Skeletal muscle satellite cell (primary cell): ENCODE measurements at regions not wholly inside any gene's neighbourhood (a gene's known extent, or its start where the extent isn't known, plus 50 kb on each side); places are given as distances from the start of the nearest gene placed in this dataset.

Experiments
- H3K27me3 ChIP-seq: 2 replicates; pipeline ENCODE4 v1.7.0; 2013; ENCODE audit warnings: low read length; ENCODE audit not compliant: control insufficient read depth, insufficient read depth
- H3K36me3 ChIP-seq: 2 replicates; pipeline ENCODE4 v1.7.0; 2013; ENCODE audit warnings: mild to moderate bottlenecking, control low read depth, low read length; ENCODE audit not compliant: insufficient read depth
- H3K4me1 ChIP-seq: 2 replicates; pipeline ENCODE4 v1.7.0; 2013; ENCODE audit warnings: low read length; ENCODE audit not compliant: control insufficient read depth, insufficient read depth
- H3K4me2 ChIP-seq: 2 replicates; pipeline ENCODE4 v1.7.0; 2013; ENCODE audit warnings: mild to moderate bottlenecking, low read length
- H3K4me3 ChIP-seq: 2 replicates; pipeline ENCODE4 v1.7.0; 2013; ENCODE audit warnings: low read length
- H3K9ac ChIP-seq: 2 replicates; pipeline ENCODE4 v1.7.0; 2013; ENCODE audit warnings: mild to moderate bottlenecking, low read depth, low read length, moderate library complexity
- H3K9me3 ChIP-seq: replicated peaks from 2 replicates; pipeline ENCODE4 v1.7.0; 2013; ENCODE audit warnings: mild to moderate bottlenecking, control low read depth, low read length

GRCh38 chr4:78692822-78693170 lies 83.4 kb upstream of the BMP2K start:
- H3K4me3 ChIP-seq, result no peak overlapping the region
- no peaks in the 10 kb centered on the region for H3K9me3 ChIP-seq

GRCh38 chr4:78693777-78694456 lies 82.2 kb upstream of the BMP2K start:
- no peak overlapping the region for H3K4me2 ChIP-seq
- H3K4me3 ChIP-seq, result no peak overlapping the region
- H3K9ac ChIP-seq, result no peak overlapping the region
- no peaks in the 10 kb centered on the region for H3K36me3 ChIP-seq
- no peaks in the 10 kb centered on the region for H3K27me3 ChIP-seq
- no peaks in the 10 kb centered on the region for H3K9me3 ChIP-seq
- H3K4me1 ChIP-seq, result peaks cover 16% of the 10 kb centered on the region

More at GRCh38 chr4:78692822-78693170, 83.4 kb upstream of the BMP2K start:
- no peak overlapping the region for H3K4me2 ChIP-seq
- no peaks in the 10 kb centered on the region for H3K36me3 ChIP-seq
- H3K9ac ChIP-seq, result no peak overlapping the region
- no peaks in the 10 kb centered on the region for H3K27me3 ChIP-seq
- H3K4me1 ChIP-seq, result peaks cover 26% of the 10 kb centered on the region

GRCh38 chr4:78694457-78694787 lies 81.7 kb upstream of the BMP2K start:
- H3K4me1 ChIP-seq, result peaks cover 10% of the 10 kb centered on the region
- no peak overlapping the region for H3K4me2 ChIP-seq
- no peak overlapping the region for H3K9ac ChIP-seq
- no peaks in the 10 kb centered on the region for H3K36me3 ChIP-seq
- H3K9me3 ChIP-seq, result no peaks in the 10 kb centered on the region
- H3K27me3 ChIP-seq, result no peaks in the 10 kb centered on the region
- no peak overlapping the region for H3K4me3 ChIP-seq

GRCh38 chr4:78695910-78696309 lies 80.2 kb upstream of the BMP2K start:
- Histone ChIP-seq H3K36me3 (no peaks in the 10 kb centered on the region), H3K9ac (no peak overlapping the region), H3K4me1 (peaks cover 2% of the 10 kb centered on the region), H3K9me3 (no peaks in the 10 kb centered on the region), H3K4me2 (no peak overlapping the region), H3K4me3 (no peak overlapping the region), H3K27me3 (no peaks in the 10 kb centered on the region)

- Histone ChIP-seq H3K4me1 (no peaks in the 10 kb centered on the region), H3K9me3 (no peaks in the 10 kb centered on the region), H3K36me3 (no peaks in the 10 kb centered on the region), H3K27me3 (no peaks in the 10 kb centered on the region), H3K9ac (no peak overlapping the region), H3K4me2 (no peak overlapping the region), H3K4me3 (no peak overlapping the region)
Measured at GRCh38 chr4:78703079-78703478, 73.1 kb upstream of the BMP2K start.

GRCh38 chr4:78704317-78704716 lies 71.8 kb upstream of the BMP2K start:
- H3K9ac ChIP-seq, result no peak overlapping the region
- no peaks in the 10 kb centered on the region for H3K36me3 ChIP-seq
- H3K4me1 ChIP-seq, result no peaks in the 10 kb centered on the region
- no peak overlapping the region for H3K4me2 ChIP-seq
- H3K9me3 ChIP-seq, result no peaks in the 10 kb centered on the region
- H3K4me3 ChIP-seq, result no peak overlapping the region
- H3K27me3 ChIP-seq, result no peaks in the 10 kb centered on the region

- no peaks in the 10 kb centered on the region for H3K36me3 ChIP-seq
- no peaks in the 10 kb centered on the region for H3K27me3 ChIP-seq
- H3K4me2 ChIP-seq, result no peak overlapping the region
- no peaks in the 10 kb centered on the region for H3K9me3 ChIP-seq
- no peak overlapping the region for H3K9ac ChIP-seq
- no peaks in the 10 kb centered on the region for H3K4me1 ChIP-seq
- H3K4me3 ChIP-seq, result no peak overlapping the region
Measured at GRCh38 chr4:78704981-78705683, 71.0 kb upstream of the BMP2K start.

- Histone ChIP-seq H3K4me3 (no peak overlapping the region), H3K36me3 (no peaks in the 10 kb centered on the region), H3K27me3 (no peaks in the 10 kb centered on the region), H3K4me1 (no peaks in the 10 kb centered on the region), H3K9me3 (no peaks in the 10 kb centered on the region), H3K9ac (no peak overlapping the region), H3K4me2 (no peak overlapping the region)
Measured at GRCh38 chr4:78706302-78706701, 69.8 kb upstream of the BMP2K start.

GRCh38 chr4:78707268-78707667 lies 68.9 kb upstream of the BMP2K start:
- no peak overlapping the region for H3K4me3 ChIP-seq
- H3K27me3 ChIP-seq, result no peaks in the 10 kb centered on the region
- no peaks in the 10 kb centered on the region for H3K4me1 ChIP-seq
- no peaks in the 10 kb centered on the region for H3K36me3 ChIP-seq
- no peak overlapping the region for H3K4me2 ChIP-seq
- no peaks in the 10 kb centered on the region for H3K9me3 ChIP-seq
- H3K9ac ChIP-seq, result no peak overlapping the region

GRCh38 chr4:78707793-78708192 lies 68.4 kb upstream of the BMP2K start:
- H3K4me2 ChIP-seq, result no peak overlapping the region
- H3K9me3 ChIP-seq, result no peaks in the 10 kb centered on the region
- no peaks in the 10 kb centered on the region for H3K4me1 ChIP-seq
- no peak overlapping the region for H3K9ac ChIP-seq
- no peak overlapping the region for H3K4me3 ChIP-seq
- no peaks in the 10 kb centered on the region for H3K27me3 ChIP-seq
- no peaks in the 10 kb centered on the region for H3K36me3 ChIP-seq

- Histone ChIP-seq H3K4me2 (no peak overlapping the region), H3K4me3 (no peak overlapping the region), H3K36me3 (no peaks in the 10 kb centered on the region), H3K9me3 (no peaks in the 10 kb centered on the region), H3K27me3 (no peaks in the 10 kb centered on the region), H3K4me1 (no peaks in the 10 kb centered on the region), H3K9ac (no peak overlapping the region)
Measured at GRCh38 chr4:78710536-78710935, 65.6 kb upstream of the BMP2K start.

- H3K4me2 ChIP-seq, result no peak overlapping the region
- H3K4me1 ChIP-seq, result no peaks in the 10 kb centered on the region
- no peaks in the 10 kb centered on the region for H3K36me3 ChIP-seq
- no peak overlapping the region for H3K9ac ChIP-seq
- H3K4me3 ChIP-seq, result no peak overlapping the region
- no peaks in the 10 kb centered on the region for H3K27me3 ChIP-seq
- H3K9me3 ChIP-seq, result no peaks in the 10 kb centered on the region
Measured at GRCh38 chr4:78711676-78712075, 64.5 kb upstream of the BMP2K start.
